ENCODE measurements at regions not wholly inside any gene's neighbourhood (a gene's known extent, or its start where the extent isn't known, plus 50 kb on each side); places are given as distances from the start of the nearest gene placed in this dataset.

DNA sequence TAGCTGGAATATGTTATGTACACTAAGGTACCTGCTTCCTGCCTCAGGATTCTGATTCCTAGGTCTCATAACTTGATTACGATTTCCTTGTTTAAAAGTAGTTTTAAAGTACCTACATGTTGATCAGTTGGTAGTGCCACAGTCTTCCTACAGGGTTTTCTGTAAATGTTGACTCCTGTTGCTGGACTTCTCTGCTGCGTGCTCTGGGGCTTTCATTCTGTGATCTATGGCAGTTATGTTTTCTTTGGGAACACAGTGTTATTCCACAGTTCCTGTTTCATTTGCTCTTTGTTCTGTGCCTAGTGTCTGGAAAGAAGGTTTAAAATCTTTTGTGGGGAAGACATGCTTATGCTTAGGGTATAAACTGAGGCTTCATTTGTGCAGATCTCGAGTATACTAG lies 343.5 kb downstream of the PLK2 start:
- TF ChIP-seq, protein P1, sequence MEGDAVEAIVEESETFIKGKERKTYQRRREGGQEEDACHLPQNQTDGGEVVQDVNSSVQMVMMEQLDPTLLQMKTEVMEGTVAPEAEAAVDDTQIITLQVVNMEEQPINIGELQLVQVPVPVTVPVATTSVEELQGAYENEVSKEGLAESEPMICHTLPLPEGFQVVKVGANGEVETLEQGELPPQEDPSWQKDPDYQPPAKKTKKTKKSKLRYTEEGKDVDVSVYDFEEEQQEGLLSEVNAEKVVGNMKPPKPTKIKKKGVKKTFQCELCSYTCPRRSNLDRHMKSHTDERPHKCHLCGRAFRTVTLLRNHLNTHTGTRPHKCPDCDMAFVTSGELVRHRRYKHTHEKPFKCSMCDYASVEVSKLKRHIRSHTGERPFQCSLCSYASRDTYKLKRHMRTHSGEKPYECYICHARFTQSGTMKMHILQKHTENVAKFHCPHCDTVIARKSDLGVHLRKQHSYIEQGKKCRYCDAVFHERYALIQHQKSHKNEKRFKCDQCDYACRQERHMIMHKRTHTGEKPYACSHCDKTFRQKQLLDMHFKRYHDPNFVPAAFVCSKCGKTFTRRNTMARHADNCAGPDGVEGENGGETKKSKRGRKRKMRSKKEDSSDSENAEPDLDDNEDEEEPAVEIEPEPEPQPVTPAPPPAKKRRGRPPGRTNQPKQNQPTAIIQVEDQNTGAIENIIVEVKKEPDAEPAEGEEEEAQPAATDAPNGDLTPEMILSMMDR (conservative IDR thresholded peaks at IDR 0.05; ENCODE audit: low read depth, low read length), result no peak
- TF ChIP-seq EZH2 (IDR thresholded peaks at IDR 0.05; ENCODE audit: borderline replicate concordance, low read depth, low read length, poor library complexity, severe bottlenecking), result no peak
